ENCODE measurements at regions not wholly inside any gene's neighbourhood (a gene's known extent, or its start where the extent isn't known, plus 50 kb on each side); places are given as distances from the start of the nearest gene placed in this dataset.

DNA sequence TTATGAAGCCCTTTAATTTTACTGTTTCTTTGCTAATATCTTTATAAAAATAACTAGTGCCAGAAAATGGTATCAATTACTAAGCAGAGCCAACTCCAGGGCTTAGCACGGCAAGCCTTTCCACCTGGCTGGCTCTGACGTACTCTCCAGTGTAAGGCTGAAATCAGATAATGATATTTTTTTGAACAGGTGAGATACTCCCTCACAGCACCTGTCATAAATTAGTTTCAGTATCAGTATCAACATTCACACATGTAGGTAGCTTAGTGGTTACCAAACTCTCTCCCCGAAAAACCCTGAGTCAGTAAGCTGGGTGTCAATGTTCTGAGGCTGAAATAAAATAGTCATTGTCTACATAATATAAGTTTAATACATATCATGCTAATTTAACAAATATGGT is 710.1 kb downstream of the SQOR start:
- no peak for TF ChIP-seq TAF1 (IDR thresholded peaks at IDR 0.05; ENCODE audit: low read depth, low read length)
- TF ChIP-seq POLR2AphosphoS5 (IDR thresholded peaks at IDR 0.05; ENCODE audit: low read depth, low read length) = no peak
